PFSK-1 (cell line): ENCODE measurements at regions not wholly inside any gene's neighbourhood (a gene's known extent, or its start where the extent isn't known, plus 50 kb on each side); places are given as distances from the start of the nearest gene placed in this dataset.

Experiments used
- POLR2AphosphoS5 ChIP-seq: IDR thresholded peaks from 2 replicates; pipeline ENCODE4 v1.6.1; 2012; ENCODE audit warnings: low read depth, mild to moderate bottlenecking, control low read depth, low read length, moderate library complexity
- SIN3A ChIP-seq: IDR thresholded peaks from 2 replicates; pipeline ENCODE4 v1.6.1; 2012; ENCODE audit warnings: mild to moderate bottlenecking, low read length, moderate library complexity, borderline replicate concordance; ENCODE audit not compliant: insufficient read depth
- TAF1 ChIP-seq: IDR thresholded peaks from 2 replicates; pipeline ENCODE4 v1.6.1; 2012; ENCODE audit warnings: low read length, control low read depth, borderline replicate concordance; ENCODE audit not compliant: insufficient read depth
- TF ChIP-seq, protein P1 (sequence below), 2 experiments: IDR thresholded peaks; 2 replicates each; pipeline versions ENCODE4 v1.6.1 to v1.8.0; 2011 to 2012; ENCODE audit warnings: low read depth in 2 of 2, low read length in 2 of 2, control low read depth in 1 of 2, inconsistent platforms in 1 of 2, mild to moderate bottlenecking in 1 of 2, moderate library complexity in 1 of 2; ENCODE audit not compliant: insufficient read depth in 1 of 2

DNA sequence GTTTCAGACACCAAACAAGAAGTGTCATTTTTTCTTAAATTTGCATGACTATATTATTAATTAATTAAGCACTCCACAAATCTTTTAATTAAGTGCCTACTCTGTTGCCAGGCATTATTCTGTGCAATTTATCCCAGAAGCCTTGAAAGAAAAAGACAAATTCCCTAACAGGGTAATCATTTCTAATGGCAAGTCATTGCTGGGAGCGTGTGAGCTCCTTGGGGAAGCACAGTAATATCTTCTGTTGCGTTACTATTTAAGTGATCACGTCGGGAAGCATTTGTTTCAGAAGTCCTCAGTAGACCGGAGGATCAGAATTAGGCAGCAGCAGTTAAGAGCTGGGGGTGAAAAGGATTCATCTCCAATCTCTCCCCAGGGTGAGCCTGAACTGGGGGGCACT is 276.8 kb upstream of the RNF32 start:
- TF ChIP-seq POLR2AphosphoS5, result no peak
- TF ChIP-seq, protein P1, sequence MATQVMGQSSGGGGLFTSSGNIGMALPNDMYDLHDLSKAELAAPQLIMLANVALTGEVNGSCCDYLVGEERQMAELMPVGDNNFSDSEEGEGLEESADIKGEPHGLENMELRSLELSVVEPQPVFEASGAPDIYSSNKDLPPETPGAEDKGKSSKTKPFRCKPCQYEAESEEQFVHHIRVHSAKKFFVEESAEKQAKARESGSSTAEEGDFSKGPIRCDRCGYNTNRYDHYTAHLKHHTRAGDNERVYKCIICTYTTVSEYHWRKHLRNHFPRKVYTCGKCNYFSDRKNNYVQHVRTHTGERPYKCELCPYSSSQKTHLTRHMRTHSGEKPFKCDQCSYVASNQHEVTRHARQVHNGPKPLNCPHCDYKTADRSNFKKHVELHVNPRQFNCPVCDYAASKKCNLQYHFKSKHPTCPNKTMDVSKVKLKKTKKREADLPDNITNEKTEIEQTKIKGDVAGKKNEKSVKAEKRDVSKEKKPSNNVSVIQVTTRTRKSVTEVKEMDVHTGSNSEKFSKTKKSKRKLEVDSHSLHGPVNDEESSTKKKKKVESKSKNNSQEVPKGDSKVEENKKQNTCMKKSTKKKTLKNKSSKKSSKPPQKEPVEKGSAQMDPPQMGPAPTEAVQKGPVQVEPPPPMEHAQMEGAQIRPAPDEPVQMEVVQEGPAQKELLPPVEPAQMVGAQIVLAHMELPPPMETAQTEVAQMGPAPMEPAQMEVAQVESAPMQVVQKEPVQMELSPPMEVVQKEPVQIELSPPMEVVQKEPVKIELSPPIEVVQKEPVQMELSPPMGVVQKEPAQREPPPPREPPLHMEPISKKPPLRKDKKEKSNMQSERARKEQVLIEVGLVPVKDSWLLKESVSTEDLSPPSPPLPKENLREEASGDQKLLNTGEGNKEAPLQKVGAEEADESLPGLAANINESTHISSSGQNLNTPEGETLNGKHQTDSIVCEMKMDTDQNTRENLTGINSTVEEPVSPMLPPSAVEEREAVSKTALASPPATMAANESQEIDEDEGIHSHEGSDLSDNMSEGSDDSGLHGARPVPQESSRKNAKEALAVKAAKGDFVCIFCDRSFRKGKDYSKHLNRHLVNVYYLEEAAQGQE (IDR thresholded peaks at IDR 0.05; ENCODE audit: insufficient read depth in 1 of 2, low read depth in 2 of 2, low read length in 2 of 2), result no peak
- no peak for TF ChIP-seq SIN3A
- TF ChIP-seq TAF1, result no peak
